HEK293 (cell line): ENCODE measurements at regions not wholly inside any gene's neighbourhood (a gene's known extent, or its start where the extent isn't known, plus 50 kb on each side); places are given as distances from the start of the nearest gene placed in this dataset.

Source experiments
- ZFP41 ChIP-seq: fragments of 450-650 bp; formaldehyde crosslinking; IDR thresholded peaks from 2 replicates; pipeline ENCODE4 v1.5.1; 2016; ENCODE audit warnings: missing biosample characterization, missing genetic modification characterization, borderline replicate concordance
- ZNF138 ChIP-seq: fragments of 450-650 bp; formaldehyde crosslinking; IDR thresholded peaks from 2 replicates; pipeline ENCODE4 v1.5.1; 2016; ENCODE audit warnings: missing biosample characterization, missing genetic modification characterization, borderline replicate concordance
- ZNF140 ChIP-seq: fragments of 450-650 bp; formaldehyde crosslinking; IDR thresholded peaks from 2 replicates; pipeline ENCODE4 v1.5.1; 2016; ENCODE audit warnings: missing biosample characterization, missing genetic modification characterization
- ZNF221 ChIP-seq: fragments of 450-650 bp; formaldehyde crosslinking; IDR thresholded peaks from 2 replicates; pipeline ENCODE4 v1.5.1; 2017; ENCODE audit warnings: missing biosample characterization, missing genetic modification characterization, borderline replicate concordance
- ZNF350 ChIP-seq: fragments of 450-650 bp; formaldehyde crosslinking; IDR thresholded peaks from 2 replicates; pipeline ENCODE4 v1.5.0; 2017; ENCODE audit warnings: missing biosample characterization, mild to moderate bottlenecking, missing genetic modification characterization
- ZNF354C ChIP-seq: fragments of 450-650 bp; formaldehyde crosslinking; IDR thresholded peaks from 2 replicates; pipeline ENCODE4 v1.5.1; 2016; ENCODE audit warnings: missing biosample characterization, missing genetic modification characterization, low read depth, borderline replicate concordance
- ZNF423 ChIP-seq: fragments of 450-650 bp; formaldehyde crosslinking; IDR thresholded peaks from 2 replicates; pipeline ENCODE4 v1.5.1; 2016; ENCODE audit warnings: missing biosample characterization, missing genetic modification characterization
- ZNF747 ChIP-seq: fragments of 450-650 bp; formaldehyde crosslinking; IDR thresholded peaks from 2 replicates; pipeline ENCODE4 v1.5.1; 2016; ENCODE audit warnings: missing biosample characterization, missing genetic modification characterization
- TF ChIP-seq, protein P1 (sequence below): fragments of 450-650 bp; formaldehyde crosslinking; IDR thresholded peaks from 2 replicates; pipeline ENCODE4 v1.5.1; 2016; ENCODE audit warnings: missing biosample characterization, missing genetic modification characterization, low read depth

DNA sequence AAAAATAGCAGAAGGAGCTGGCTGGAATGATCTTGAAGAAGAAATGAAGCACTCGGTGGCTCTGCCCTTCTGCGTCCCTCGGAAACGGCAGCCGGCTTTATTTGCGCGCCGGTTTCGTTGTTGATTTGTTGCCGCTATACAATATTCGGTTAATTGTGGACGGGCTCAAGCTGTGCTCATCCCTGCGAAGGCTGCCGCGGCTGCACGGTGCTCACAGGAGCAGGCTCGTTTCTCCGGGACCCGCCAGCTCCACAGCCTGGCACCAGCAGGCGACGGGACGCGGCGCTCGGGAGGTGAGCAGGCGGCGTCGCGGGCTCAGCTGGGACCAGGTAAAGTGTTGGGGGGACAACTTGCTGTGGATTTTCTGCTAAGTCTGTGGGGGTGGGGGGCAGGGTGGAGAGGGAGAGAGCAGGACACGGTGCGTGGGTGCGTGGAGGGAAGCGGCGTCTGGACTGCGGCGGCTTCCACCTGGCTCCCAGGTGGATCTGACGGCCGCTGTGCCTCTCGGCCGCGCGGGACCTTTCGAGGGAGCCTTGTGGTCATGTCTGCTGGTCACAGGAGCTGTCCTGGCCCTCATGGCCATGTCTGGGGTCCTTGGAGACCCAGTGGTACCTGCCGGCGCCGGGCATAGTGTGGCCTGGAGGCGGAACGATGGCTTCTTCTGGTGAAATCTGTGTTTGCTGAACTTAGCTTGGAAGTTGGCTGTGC lies 90.9 kb downstream of the TEX29 start:
- TF ChIP-seq, protein P1, sequence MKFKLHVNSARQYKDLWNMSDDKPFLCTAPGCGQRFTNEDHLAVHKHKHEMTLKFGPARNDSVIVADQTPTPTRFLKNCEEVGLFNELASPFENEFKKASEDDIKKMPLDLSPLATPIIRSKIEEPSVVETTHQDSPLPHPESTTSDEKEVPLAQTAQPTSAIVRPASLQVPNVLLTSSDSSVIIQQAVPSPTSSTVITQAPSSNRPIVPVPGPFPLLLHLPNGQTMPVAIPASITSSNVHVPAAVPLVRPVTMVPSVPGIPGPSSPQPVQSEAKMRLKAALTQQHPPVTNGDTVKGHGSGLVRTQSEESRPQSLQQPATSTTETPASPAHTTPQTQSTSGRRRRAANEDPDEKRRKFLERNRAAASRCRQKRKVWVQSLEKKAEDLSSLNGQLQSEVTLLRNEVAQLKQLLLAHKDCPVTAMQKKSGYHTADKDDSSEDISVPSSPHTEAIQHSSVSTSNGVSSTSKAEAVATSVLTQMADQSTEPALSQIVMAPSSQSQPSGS, result no peak
- TF ChIP-seq ZNF423 (tag by site-specific recombination) (no peak), ZNF221 (no peak), ZNF350 (tag by site-specific recombination) (no peak), ZNF354C (tag by site-specific recombination) (no peak), ZNF140 (tag by site-specific recombination) (no peak), ZNF747 (tag by site-specific recombination) (no peak), ZFP41 (tag by site-specific recombination) (no peak), ZNF138 (tag by site-specific recombination) (no peak)
